HL-60 (cell line): ENCODE measurements at regions not wholly inside any gene's neighbourhood (a gene's known extent, or its start where the extent isn't known, plus 50 kb on each side); places are given as distances from the start of the nearest gene placed in this dataset.

ENCODE experiments used
- DNase-seq, 2 experiments: peaks; one replicate each; pipeline ENCODE4 v3.0.0-alpha.2; 2010 to 2020; ENCODE audit warnings: low read depth in 1 of 2, low spot score in 1 of 2
- H3K27ac ChIP-seq: fragments of 250-450 bp; sonication (Bioruptor Pico); replicated peaks from 2 replicates; pipeline ENCODE4 v1.5.1; 2020; ENCODE audit warnings: mild to moderate bottlenecking, moderate library complexity
- H3K27me3 ChIP-seq: fragments of 250-450 bp; sonication (Bioruptor Pico); 2 replicates; pipeline ENCODE4 v1.5.1; 2021; ENCODE audit warnings: mild to moderate bottlenecking, moderate library complexity; ENCODE audit not compliant: insufficient read depth, poor library complexity, severe bottlenecking
- H3K4me3 ChIP-seq: replicated peaks from 2 replicates; pipeline ENCODE4 v1.5.1; 2011; ENCODE audit warnings: mild to moderate bottlenecking, control low read depth, low read length; ENCODE audit not compliant: insufficient read depth
- GABPA ChIP-seq: IDR thresholded peaks from 2 replicates; pipeline ENCODE4 v1.6.1; 2012; ENCODE audit warnings: low read depth
- POLR2AphosphoS5 ChIP-seq: IDR thresholded peaks from 2 replicates; pipeline ENCODE4 v1.6.1; 2012; ENCODE audit warnings: low read depth
- SPI1 ChIP-seq: IDR thresholded peaks from 2 replicates; pipeline ENCODE4 v1.6.1; 2012; ENCODE audit warnings: low read depth, mild to moderate bottlenecking, borderline replicate concordance
- TF ChIP-seq, protein P1 (sequence below): IDR thresholded peaks from 2 replicates; pipeline ENCODE4 v1.6.1; 2012; ENCODE audit warnings: low read depth; ENCODE audit not compliant: insufficient replicate concordance
- TF ChIP-seq, protein P2 (sequence below): IDR thresholded peaks from one replicate; pipeline ENCODE4 v1.5.1; 2011; ENCODE audit warnings: low read length, control low read depth, inconsistent platforms; ENCODE audit not compliant: insufficient read depth

DNA sequence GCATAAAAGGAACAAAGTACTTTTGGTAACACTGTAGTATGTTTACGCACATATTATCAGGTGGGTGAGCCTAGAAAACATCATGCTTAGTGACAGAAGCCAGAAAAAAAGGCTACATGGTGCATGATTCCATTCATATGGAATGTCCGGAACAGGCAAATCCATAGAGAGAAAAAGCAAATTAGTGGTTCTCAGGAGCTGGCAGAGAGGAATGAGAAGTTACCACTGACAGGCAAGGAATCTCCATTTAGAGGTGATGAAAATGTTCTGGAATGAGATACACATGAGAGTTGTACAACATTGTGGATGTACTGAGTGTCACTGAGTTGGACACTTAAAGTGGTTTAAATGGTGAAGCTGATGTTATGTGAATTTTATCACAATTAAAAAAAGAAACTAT, 976.9 kb downstream of the NLGN4Y start:
- no peak overlapping the region for H3K27ac ChIP-seq
- H3K27me3 ChIP-seq: no peaks in the 10 kb centered on the region
- DNase-seq: no peak
- no peak overlapping the region for H3K4me3 ChIP-seq
- TF ChIP-seq SPI1 (no peak), POLR2AphosphoS5 (no peak), GABPA (no peak)
- TF ChIP-seq, protein P1, sequence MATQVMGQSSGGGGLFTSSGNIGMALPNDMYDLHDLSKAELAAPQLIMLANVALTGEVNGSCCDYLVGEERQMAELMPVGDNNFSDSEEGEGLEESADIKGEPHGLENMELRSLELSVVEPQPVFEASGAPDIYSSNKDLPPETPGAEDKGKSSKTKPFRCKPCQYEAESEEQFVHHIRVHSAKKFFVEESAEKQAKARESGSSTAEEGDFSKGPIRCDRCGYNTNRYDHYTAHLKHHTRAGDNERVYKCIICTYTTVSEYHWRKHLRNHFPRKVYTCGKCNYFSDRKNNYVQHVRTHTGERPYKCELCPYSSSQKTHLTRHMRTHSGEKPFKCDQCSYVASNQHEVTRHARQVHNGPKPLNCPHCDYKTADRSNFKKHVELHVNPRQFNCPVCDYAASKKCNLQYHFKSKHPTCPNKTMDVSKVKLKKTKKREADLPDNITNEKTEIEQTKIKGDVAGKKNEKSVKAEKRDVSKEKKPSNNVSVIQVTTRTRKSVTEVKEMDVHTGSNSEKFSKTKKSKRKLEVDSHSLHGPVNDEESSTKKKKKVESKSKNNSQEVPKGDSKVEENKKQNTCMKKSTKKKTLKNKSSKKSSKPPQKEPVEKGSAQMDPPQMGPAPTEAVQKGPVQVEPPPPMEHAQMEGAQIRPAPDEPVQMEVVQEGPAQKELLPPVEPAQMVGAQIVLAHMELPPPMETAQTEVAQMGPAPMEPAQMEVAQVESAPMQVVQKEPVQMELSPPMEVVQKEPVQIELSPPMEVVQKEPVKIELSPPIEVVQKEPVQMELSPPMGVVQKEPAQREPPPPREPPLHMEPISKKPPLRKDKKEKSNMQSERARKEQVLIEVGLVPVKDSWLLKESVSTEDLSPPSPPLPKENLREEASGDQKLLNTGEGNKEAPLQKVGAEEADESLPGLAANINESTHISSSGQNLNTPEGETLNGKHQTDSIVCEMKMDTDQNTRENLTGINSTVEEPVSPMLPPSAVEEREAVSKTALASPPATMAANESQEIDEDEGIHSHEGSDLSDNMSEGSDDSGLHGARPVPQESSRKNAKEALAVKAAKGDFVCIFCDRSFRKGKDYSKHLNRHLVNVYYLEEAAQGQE: no peak
- TF ChIP-seq, protein P2, sequence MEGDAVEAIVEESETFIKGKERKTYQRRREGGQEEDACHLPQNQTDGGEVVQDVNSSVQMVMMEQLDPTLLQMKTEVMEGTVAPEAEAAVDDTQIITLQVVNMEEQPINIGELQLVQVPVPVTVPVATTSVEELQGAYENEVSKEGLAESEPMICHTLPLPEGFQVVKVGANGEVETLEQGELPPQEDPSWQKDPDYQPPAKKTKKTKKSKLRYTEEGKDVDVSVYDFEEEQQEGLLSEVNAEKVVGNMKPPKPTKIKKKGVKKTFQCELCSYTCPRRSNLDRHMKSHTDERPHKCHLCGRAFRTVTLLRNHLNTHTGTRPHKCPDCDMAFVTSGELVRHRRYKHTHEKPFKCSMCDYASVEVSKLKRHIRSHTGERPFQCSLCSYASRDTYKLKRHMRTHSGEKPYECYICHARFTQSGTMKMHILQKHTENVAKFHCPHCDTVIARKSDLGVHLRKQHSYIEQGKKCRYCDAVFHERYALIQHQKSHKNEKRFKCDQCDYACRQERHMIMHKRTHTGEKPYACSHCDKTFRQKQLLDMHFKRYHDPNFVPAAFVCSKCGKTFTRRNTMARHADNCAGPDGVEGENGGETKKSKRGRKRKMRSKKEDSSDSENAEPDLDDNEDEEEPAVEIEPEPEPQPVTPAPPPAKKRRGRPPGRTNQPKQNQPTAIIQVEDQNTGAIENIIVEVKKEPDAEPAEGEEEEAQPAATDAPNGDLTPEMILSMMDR: no peak

DNA sequence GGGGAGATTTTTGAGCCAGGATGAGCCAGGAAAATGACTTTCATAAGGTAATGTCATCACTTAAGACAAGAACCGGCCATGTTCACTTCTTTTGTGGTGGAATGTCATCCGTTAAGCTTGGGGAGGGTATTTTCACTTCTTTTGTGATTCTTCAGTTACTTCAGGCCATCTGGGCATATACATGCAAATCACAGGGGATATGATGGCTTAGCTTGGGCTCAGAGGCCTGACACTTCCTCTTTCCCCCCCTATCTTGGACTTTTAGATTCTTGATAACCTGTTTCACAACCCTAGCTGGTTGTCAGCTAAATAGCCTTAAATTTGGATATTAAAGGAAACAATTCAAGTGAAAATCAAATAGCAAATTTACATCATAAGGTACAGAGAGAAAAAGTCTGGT, 986.0 kb downstream of the NLGN4Y start:
- no peaks in the 10 kb centered on the region for H3K27me3 ChIP-seq
- H3K27ac ChIP-seq: no peak overlapping the region
- no peak for DNase-seq
- no peak overlapping the region for H3K4me3 ChIP-seq
- TF ChIP-seq SPI1 (no peak), POLR2AphosphoS5 (no peak), GABPA (no peak)
- TF ChIP-seq, protein P2: no peak
- TF ChIP-seq, protein P1: no peak

DNA sequence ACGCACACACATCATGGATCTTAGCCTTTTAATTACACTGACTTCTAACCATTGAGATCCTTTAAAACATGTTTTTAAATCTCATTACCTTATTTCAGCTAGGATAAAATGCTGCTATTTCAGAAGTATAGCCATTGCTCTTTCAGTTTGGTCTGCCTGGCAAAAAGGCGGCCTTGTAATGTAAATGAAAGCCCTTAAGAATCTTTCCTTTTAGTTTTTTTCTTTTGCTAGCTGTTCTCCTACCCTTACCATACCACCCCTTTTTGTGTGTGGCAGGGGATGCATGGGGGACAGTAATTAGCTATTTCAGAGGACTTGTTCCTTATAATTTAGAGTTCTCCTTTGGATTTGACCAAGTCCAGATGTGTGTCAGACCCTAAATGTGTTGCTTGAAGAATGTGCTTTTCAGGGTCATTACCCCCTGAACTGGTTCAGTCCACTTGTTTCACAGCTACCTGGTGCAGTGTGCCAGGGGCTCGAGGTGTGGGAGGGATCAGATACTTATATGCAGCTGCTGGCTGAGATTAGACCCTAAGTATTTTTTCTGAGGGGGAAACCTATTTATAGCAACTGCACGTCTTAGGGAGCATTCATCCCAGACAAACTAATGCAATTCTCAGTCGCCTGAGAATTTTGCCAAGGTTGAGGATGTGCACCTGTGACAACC, 986.8 kb downstream of the NLGN4Y start:
- no peak for TF ChIP-seq POLR2AphosphoS5
- no peak for TF ChIP-seq GABPA
- TF ChIP-seq, protein P2: no peak
- Histone ChIP-seq H3K27ac (no peak overlapping the region), H3K27me3 (no peaks in the 10 kb centered on the region), H3K4me3 (no peak overlapping the region)
- DNase-seq: no peak

DNA sequence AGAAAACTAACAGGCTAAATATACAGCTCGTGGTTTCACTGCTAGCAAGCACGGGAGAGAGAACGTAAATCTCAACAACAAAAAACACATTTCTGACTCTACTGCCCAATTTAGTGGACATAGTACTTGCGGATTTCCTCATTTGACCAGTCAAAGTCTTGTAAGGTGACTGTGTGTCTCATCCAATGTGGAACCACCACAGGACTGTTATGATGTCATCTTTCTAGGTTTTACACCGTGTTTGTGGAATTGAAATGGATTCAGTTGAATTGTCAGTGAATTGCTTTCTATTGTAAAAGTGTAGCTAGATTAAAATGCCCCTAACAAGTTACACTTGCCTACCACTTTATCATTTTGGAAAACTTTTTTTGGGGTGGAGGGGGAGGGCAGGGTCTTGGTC, 1010.8 kb downstream of the NLGN4Y start:
- TF ChIP-seq GABPA (no peak), SPI1 (no peak), POLR2AphosphoS5 (no peak)
- TF ChIP-seq, protein P1: no peak
- TF ChIP-seq, protein P2: no peak
- Histone ChIP-seq H3K27me3 (no peaks in the 10 kb centered on the region), H3K4me3 (no peak overlapping the region), H3K27ac (no peak overlapping the region)
- DNase-seq: no peak
